Stimulated activated CD4-positive, alpha-beta T cell treated with anti-CD3 and anti-CD28 coated beads, TNF-alpha, amount 100 ng/mL, for 4 hours (primary cell): ENCODE measurements at regions not wholly inside any gene's neighbourhood (a gene's known extent, or its start where the extent isn't known, plus 50 kb on each side); places are given as distances from the start of the nearest gene placed in this dataset.

Source experiments
- DNase-seq, 3 experiments: peaks; one replicate each; pipeline ENCODE4 v3.0.0-alpha.2; 2020; ENCODE audit warnings: low read depth in 3 of 3

DNA sequence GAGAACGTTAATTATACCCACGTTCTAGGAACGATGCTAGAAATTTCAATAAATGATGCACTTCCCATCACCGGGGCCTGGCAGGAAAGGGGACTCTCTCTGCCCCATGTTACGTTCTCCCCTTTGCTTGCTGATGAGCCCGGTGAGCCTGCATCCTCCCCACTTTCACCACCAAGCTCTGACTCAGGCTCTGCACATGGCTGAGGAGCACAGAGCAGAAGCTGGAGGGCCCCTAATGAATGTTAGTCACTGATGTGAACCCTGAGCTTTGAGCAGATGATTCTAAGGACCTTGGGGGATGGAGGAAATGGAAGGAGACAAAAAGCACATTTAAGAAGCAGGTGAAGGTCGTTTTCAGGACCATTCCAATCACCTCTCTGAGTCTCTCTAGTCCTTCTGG is 468.2 kb upstream of the ARID1B start:
- DNase-seq: no peak

DNA sequence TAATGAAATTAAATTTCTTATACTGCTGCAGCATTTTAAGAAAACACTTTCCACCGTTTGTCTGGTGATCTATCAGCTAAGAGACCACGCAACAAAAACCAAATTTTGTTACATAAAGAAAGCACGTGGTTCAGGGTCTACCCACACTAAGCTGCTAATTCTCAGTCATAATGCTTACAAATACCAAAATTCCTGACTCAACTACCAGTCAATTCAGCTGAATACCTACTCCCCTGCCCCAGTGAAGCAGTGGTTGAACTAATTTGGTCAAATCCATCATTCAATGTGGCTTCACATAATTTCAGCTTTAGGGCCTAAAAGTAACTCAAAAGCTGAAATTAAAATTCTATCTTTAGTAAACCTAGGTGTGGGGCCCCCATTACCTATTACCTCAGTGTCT is 468.6 kb upstream of the ARID1B start:
- no peak for DNase-seq

DNA sequence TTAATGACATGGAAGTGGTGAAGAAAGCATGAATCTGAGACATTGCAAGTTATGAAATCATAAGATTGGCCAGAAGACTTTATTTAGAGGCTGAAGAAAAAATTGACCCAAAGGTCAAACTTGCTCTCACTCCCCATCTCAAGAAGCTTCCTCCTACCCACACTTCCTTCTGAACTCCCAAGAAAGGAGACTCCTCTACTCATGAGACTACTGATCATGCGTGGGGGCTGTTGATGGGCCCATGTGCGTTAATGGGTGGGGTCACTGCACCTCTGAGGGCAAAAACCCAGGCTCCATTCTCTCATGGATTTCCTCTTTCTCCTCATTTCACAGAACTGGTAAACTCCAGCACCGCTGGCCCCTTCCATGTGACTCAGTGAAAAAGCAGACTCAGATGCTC is 470.6 kb upstream of the ARID1B start:
- no peak for DNase-seq

GRCh38 chr6:156283091-156283490 is 494.1 kb upstream of the ARID1B start:
- DNase-seq: no peak

GRCh38 chr6:156282087-156282486 is 495.1 kb upstream of the ARID1B start:
- DNase-seq: no peak

DNA sequence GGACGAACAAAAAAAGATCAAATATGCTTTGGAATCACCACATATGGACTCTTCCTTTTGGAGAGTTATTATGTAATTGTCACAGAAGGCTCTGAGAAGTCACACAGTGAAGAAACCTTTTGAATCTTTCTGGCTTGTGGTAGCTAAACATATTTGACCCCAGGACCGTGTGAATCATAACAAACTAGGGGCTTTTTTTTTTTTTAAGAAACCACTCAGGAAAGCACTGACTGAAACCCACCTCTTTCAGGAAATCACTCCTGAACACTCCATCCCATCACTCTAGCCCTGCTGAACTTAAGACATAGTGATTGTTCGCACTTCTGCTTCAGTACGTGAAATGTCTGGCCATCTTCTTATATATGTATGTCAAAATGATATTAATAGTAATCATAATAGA is 495.9 kb upstream of the ARID1B start:
- no peak for DNase-seq

GRCh38 chr6:156280065-156280464 is 497.1 kb upstream of the ARID1B start:
- no peak for DNase-seq

DNA sequence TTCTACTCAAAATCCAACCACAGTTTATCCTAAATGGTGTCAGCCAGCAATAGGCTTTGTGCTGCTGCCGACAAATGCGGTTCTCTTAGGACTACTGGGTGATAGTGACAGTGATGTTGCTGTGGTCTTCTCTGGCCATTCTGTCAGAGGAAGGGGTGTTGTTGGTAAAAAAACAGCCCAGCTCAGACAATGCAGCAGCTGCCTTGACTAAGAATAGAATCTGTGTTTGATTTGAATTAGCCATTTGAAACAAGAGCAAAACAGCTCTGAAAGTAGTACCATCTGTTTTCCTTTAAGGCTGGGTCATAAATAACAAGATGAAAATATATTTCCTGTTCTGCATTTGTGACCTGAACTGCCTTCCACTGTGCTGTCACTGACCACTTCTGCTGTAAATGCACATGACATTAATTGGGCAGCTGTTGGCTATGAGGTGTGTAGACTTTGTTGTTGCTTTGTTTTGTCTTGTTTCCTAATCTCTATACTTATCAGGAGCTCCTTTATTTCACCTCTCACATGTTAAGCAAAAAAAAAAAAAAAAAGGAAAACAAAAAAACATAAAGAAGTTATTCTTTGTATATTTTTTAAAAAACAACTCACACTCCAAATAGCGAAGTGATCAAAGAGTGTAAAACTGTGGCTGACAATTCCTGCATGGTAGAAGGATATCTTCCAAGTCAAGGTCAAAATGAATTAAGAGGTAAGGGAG is 497.8 kb upstream of the ARID1B start:
- DNase-seq: no peak

DNA sequence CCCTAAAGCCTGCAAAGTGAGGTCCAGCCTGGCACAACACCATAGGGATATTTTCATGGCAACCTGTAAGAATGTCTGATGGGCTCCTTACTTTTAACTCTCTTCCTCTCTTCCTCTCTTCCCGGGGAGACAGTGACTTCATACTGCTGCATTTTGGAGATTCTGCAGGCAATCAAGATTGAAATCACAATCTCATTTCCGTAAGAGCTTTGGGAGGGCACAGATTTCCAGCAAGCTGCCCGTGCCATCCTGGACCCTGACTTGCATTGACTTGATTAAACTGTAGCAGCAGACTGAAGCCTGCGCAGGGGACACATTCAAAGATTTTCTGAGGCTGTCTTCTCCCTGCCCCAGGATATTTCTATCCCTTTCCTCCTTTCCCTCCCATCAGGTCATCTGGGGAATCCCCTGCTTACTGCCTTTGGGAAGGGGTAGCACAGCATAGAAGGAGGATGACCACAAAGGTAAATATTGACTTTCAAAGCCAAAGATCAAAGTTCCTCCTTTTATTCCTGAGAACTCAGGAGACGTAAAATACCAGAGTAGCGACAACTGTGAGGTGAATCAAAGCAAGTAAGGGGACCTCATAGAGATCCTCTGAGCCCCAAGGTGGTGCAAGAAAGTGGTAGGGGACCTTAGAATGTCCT is 504.0 kb upstream of the ARID1B start:
- no peak for DNase-seq

DNA sequence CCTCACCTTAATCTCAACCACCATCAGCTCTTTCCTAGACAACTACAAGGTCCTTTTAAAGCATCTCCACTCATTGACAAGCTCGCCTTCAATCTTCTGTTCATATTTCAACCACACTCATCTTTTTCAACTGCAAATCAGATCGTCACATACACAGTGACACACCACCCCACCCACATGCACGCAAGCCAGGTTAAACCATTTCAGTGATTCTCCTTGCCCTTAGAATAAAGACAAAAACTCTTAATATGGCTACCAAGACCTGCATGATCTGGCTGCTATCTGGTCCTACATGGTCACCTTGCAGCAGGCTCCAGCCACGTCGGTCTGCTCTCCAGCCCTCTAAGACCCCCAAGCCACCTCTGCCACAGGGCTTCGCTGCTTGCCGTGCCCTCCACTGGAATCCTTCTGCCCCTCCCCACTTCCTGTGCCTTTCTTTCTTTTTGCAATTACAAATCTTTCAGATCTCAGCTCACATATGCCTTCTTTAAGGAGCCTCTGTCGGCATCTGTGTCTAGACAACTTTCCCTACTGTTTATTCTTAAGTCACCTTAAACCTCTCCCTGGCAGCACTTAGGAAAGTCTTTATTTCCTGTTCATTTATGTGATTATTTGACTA is 507.3 kb upstream of the ARID1B start:
- peak in 1 of 3 experiments; percentile 8 for DNase-seq

GRCh38 chr6:156268849-156269248 is 508.3 kb upstream of the ARID1B start:
- no peak for DNase-seq

GRCh38 chr6:156262014-156262413 is 515.2 kb upstream of the ARID1B start:
- no peak for DNase-seq

DNA sequence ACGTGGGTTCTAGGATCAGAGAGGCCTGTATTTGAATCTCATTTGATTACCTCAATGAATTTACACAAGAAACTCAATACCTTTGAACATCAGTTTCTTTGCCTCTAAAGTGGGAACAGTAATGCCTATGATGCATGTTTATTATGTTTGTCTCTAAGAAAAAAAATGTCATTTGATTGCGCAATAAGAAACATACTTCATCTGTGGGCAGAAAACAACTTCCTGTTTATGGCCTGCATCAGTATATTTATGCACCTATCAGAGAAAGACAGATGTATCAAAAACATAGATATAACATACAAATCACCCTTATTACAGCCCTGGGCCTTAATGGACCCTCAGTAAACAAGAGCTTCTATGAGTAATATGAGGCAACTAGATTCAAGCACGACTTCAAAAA is 516.4 kb upstream of the ARID1B start:
- DNase-seq: no peak

DNA sequence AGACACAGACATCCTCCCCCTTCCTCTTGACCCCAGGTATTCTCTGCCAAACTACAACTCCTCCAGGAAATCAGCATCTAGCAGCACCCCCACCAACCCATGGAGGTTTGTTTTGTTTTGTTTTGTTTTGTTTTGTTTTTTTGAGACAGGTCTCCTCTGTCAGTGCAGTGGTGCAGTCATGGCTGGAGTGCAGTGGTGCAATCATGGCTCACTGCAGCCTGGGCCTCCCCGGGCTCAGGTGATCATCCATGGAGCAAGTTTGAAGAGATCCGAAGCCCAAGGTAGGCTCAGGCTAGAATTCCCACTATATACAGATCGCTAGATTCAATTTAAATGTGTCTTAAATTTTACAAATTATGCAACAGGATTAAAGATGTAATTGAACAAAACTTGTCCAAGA is 518.2 kb upstream of the ARID1B start:
- no peak for DNase-seq

GRCh38 chr6:156256161-156256560 is 521.0 kb upstream of the ARID1B start:
- DNase-seq: no peak

- DNase-seq: no peak
Measured at GRCh38 chr6:156254240-156254639, 522.9 kb upstream of the ARID1B start.

- DNase-seq: peak in 2 of 3 experiments; percentile 3 to 5
Measured at GRCh38 chr6:156250593-156250992, 526.6 kb upstream of the ARID1B start.

- no peak for DNase-seq
Measured at GRCh38 chr6:156242206-156242605, 535.0 kb upstream of the ARID1B start.

DNA sequence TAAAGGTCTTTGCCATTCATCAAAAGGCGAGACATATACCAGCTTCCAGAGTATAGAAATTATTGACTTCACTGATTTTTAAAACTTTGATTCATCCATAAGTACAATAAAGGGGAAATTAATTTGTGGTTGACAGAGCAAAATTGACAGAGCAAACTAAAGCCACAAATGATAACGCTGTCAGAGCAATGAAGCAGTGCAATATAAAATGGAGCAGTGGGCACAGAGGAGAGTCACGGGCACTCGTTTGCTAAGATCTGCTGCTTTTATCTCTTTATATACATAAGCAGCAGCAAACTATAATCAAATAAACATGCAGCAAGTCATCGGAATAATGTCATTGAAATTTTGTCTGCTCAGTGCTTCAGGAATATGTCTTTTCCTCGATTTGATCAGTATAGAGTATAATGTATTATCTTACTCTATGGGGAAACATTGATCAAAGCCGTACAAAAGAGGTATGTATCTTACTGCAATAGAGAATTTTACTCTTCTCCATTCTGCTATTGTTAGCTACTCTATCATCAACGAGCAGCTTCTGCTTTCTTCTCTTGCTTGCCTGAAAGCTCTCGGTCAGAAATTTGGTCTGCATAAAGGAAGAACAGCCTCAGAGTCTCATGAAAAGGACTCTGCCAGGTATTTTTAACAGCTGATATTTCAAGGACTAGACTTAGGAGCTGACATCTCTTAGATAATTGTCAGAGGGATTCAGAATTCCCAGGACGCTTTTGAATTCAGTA is 546.0 kb upstream of the ARID1B start:
- no peak for DNase-seq

DNA sequence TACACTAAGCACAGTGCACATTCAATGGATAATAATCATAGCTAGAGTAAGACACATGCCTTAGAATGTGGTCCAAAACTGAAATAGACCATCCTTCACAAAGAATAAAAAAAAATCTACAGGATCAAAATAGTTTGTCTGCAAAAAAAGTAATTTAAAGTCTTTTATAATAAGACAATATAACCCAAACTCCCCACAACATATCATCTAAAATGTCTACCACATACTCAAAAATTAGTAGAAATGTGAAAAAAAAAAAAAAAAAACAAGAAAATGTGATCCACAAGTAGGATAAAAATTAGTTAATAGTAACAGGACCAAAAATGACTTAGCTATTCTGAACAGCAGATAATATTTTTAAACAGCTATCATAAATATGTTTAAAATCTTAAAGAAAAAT is 557.2 kb upstream of the ARID1B start:
- DNase-seq: no peak

GRCh38 chr6:156205678-156206077 is 571.5 kb upstream of the ARID1B start:
- no peak for DNase-seq

DNA sequence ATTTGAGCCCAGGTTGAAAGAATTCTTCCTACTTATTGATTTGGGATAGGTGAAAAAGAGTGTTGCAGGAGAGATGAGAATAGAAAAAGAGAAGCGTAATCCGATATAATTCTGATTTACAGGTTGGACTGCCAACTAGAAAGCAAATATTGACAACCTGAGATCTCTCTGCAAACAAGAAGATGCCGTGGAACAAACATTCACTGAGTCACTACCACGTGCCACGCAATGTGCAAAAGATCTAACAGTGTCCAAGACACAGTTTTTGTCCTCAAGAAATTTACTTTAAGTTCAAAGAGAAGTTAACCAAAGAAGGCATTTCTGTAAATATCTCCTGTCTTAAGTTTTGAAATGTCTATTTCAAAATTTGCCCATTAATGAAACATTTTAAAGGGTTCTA is 578.0 kb upstream of the ARID1B start:
- DNase-seq: no peak

DNA sequence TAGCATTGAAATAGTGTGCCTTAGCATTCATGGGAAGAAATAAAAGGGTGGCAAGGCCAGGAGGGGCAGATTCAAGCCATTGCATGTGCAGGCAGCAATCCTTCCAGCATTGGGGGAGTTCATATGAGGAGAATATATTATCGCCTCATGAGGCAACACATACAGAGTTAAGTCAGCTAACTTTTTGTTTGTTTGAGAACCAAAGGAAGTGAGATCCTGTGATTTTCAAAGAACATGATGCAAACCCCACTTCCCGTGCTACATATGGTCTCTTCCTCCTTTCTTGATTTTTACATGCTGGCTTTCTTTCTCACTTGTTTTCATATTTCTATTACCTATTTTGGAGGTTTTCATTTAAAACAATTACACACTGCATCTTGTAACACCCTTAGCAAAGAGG is 579.7 kb upstream of the ARID1B start:
- no peak for DNase-seq
